CD4-positive, alpha-beta memory T cell (primary cell): ENCODE measurements at regions not wholly inside any gene's neighbourhood (a gene's known extent, or its start where the extent isn't known, plus 50 kb on each side); places are given as distances from the start of the nearest gene placed in this dataset.

ENCODE experiments used
- CTCF ChIA-PET: fragments of 350-600 bp; sonication (Branson Sonifier 250); formaldehyde crosslinking; loops from one replicate; lab custom pipeline; 2021; ENCODE audit warnings: inconsistent platforms; ENCODE audit not compliant: partially characterized antibody; lab: Charles Lee
- POLR2A ChIA-PET: fragments of 350-600 bp; sonication (Branson Sonifier 250); formaldehyde crosslinking; loops from one replicate; lab custom pipeline; 2021; ENCODE audit not compliant: partially characterized antibody; lab: Charles Lee
- DNase-seq, 5 donors: peaks; one replicate each; pipeline versions ENCODE4 v3.0.0 to v3.0.0-alpha.2; 2020 to 2022; ENCODE audit warnings: mixed read lengths in 1 of 5
- H3K27ac ChIP-seq: one replicate; pipeline ENCODE4 v1.7.0; 2013; ENCODE audit warnings: low read depth, low read length
- H3K27me3 ChIP-seq: 2 replicates; pipeline ENCODE4 v1.7.0; 2013; ENCODE audit warnings: mild to moderate bottlenecking, low read length, moderate library complexity; ENCODE audit not compliant: insufficient read depth
- H3K36me3 ChIP-seq: 2 replicates; pipeline ENCODE4 v1.7.0; 2013; ENCODE audit warnings: mild to moderate bottlenecking, low read length, moderate library complexity; ENCODE audit not compliant: insufficient read depth
- H3K4me1 ChIP-seq: 2 replicates; pipeline ENCODE4 v1.7.0; 2013; ENCODE audit warnings: mild to moderate bottlenecking, low read length, moderate library complexity; ENCODE audit not compliant: insufficient read depth
- H3K4me3 ChIP-seq, 2 donors: one replicate each; pipeline ENCODE4 v1.7.0; 2013; ENCODE audit warnings: low read length in 2 of 2, mild to moderate bottlenecking in 1 of 2
- H3K9me3 ChIP-seq, 2 donors: one replicate each; pipeline ENCODE4 v1.7.0; 2013; ENCODE audit warnings: low read length in 2 of 2, control low read depth in 1 of 2; ENCODE audit not compliant: control insufficient read depth in 1 of 2
- H3K27ac Mint-ChIP-seq, 7 donors: one replicate each; pipeline ENCODE4 v1.8.0; 2020 to 2021; ENCODE audit warnings: mixed read lengths in 7 of 7, mild to moderate bottlenecking in 6 of 7, inconsistent platforms in 3 of 7, moderate library complexity in 3 of 7
- H3K27me3 Mint-ChIP-seq, 2 donors: one replicate each; pipeline ENCODE4 v1.8.0; 2020 to 2021; ENCODE audit warnings: mixed read lengths in 2 of 2
- H3K36me3 Mint-ChIP-seq, 2 donors: one replicate each; pipeline ENCODE4 v1.8.0; 2020 to 2021; ENCODE audit warnings: mixed read lengths in 2 of 2, inconsistent platforms in 1 of 2, mild to moderate bottlenecking in 1 of 2
- H3K4me1 Mint-ChIP-seq, 4 donors: one replicate each; pipeline ENCODE4 v1.8.0; 2020 to 2021; ENCODE audit warnings: mixed read lengths in 4 of 4, mild to moderate bottlenecking in 1 of 4
- H3K4me3 Mint-ChIP-seq, 8 donors: one replicate each; pipeline ENCODE4 v1.8.0; 2020 to 2021; ENCODE audit warnings: mixed read lengths in 8 of 8, mild to moderate bottlenecking in 7 of 8, moderate library complexity in 6 of 8, inconsistent platforms in 3 of 8
- H3K9me3 Mint-ChIP-seq, 8 donors: one replicate each; pipeline ENCODE4 v1.8.0; 2020 to 2021; ENCODE audit warnings: mixed read lengths in 8 of 8, mild to moderate bottlenecking in 5 of 8, inconsistent platforms in 3 of 8, moderate library complexity in 1 of 8
- intact Hi-C: fragments of 100-400 bp; cut with micrococcal nuclease; formaldehyde crosslinking; loops from one replicate; pipeline ENCODE4 v1.15.1; 2023

DNA sequence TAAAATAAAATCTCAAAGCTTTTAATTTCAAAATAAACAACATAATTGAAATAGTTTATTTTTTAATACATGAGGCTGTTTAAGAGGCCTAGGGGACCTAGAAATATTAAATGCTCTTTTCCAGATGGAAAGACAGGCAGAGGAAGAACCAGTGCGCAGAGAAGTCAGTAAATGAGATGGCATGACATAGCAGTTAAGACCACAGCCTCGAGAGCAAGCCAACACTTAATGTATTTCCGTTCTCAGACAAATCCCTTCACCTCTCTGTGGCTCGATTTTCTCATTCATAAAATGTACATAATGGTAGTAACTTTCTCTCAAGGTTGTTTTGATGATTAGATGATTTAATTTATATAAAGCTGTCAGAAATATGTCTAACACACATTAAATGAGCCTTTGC lies 405.1 kb upstream of the CWC22 start:
- H3K4me1 Mint-ChIP-seq, result no peaks in the 10 kb centered on the region
- DNase-seq, result no peak
- H3K36me3 ChIP-seq, result no peaks in the 10 kb centered on the region
- no peaks in the 10 kb centered on the region for H3K4me1 ChIP-seq
- intact Hi-C loops, result no loop called here
- H3K27me3 Mint-ChIP-seq, result no peaks in the 10 kb centered on the region
- H3K36me3 Mint-ChIP-seq, result no peaks in the 10 kb centered on the region
- peaks cover 0 to 2% (median 0%) of the 10 kb centered on the region in 8 donors for H3K9me3 Mint-ChIP-seq
- ChIA-PET CTCF (no interaction called here), POLR2A (no interaction called here)
- H3K9me3 ChIP-seq, result no peaks in the 10 kb centered on the region
- H3K27ac ChIP-seq, result no peak overlapping the region
- H3K4me3 Mint-ChIP-seq, result no peak overlapping the region
- H3K27ac Mint-ChIP-seq, result no peak overlapping the region
- H3K4me3 ChIP-seq, result no peak overlapping the region
- no peaks in the 10 kb centered on the region for H3K27me3 ChIP-seq

DNA sequence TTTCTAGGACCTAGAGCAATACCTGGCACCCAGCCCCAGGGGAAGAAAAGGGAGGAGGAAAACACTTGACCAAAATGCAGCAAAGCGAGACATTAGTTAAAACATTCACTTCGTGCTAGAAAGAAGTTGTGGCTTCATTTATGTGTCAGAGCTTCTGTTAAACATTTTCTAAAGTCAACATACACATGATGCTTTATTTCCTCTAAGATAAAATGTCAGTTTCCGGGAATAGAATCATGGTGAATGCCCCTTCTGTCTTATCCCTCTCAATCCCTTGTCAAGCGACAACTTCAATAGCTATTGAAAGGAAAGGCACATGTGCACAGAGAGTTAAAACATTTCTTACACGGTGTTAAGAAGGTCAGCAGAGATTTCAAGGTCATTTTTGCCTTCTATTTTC lies 404.6 kb upstream of the CWC22 start:
- Mint-ChIP-seq H3K27me3 (no peaks in the 10 kb centered on the region), H3K9me3 (peaks cover 0 to 2% (median 0%) of the 10 kb centered on the region in 8 donors), H3K27ac (no peak overlapping the region), H3K4me1 (no peaks in the 10 kb centered on the region), H3K4me3 (no peak overlapping the region), H3K36me3 (no peaks in the 10 kb centered on the region)
- no peaks in the 10 kb centered on the region for H3K36me3 ChIP-seq
- H3K27ac ChIP-seq, result no peak overlapping the region
- H3K27me3 ChIP-seq, result no peaks in the 10 kb centered on the region
- intact Hi-C loops, result no loop called here
- H3K9me3 ChIP-seq, result no peaks in the 10 kb centered on the region
- H3K4me3 ChIP-seq, result no peak overlapping the region
- ChIA-PET CTCF (no interaction called here), POLR2A (no interaction called here)
- H3K4me1 ChIP-seq, result no peaks in the 10 kb centered on the region
- no peak for DNase-seq

DNA sequence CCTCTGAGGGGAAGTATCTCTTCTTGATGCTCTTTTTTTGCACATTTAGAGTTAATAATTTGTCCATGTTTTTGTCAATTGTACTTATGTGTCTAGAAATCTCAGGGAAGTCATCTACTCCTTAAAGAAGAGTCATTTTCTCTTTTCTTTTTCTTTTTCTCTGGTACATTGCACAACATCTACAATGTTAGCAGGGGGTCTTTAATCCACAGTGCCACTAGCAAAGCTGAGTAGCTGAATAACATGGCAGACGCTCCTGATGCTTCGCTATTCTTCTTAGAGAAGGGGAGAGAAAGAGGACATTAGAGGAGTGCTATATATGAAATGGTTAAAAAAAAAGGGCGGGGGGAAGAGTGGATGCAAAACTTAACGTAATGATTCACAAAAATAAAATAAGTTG lies 399.6 kb upstream of the CWC22 start:
- Histone ChIP-seq H3K36me3 (no peaks in the 10 kb centered on the region), H3K27ac (no peak overlapping the region), H3K4me1 (no peaks in the 10 kb centered on the region), H3K4me3 (no peak overlapping the region), H3K9me3 (no peaks in the 10 kb centered on the region), H3K27me3 (no peaks in the 10 kb centered on the region)
- ChIA-PET CTCF (no interaction called here), POLR2A (no interaction called here)
- H3K36me3 Mint-ChIP-seq, result no peaks in the 10 kb centered on the region
- DNase-seq, result no peak
- H3K27me3 Mint-ChIP-seq, result no peaks in the 10 kb centered on the region
- intact Hi-C loops, result no loop called here
- H3K9me3 Mint-ChIP-seq, result peaks cover 0 to 2% (median 0%) of the 10 kb centered on the region in 8 donors
- H3K4me1 Mint-ChIP-seq, result no peaks in the 10 kb centered on the region
- no peak overlapping the region for H3K27ac Mint-ChIP-seq
- H3K4me3 Mint-ChIP-seq, result no peak overlapping the region

DNA sequence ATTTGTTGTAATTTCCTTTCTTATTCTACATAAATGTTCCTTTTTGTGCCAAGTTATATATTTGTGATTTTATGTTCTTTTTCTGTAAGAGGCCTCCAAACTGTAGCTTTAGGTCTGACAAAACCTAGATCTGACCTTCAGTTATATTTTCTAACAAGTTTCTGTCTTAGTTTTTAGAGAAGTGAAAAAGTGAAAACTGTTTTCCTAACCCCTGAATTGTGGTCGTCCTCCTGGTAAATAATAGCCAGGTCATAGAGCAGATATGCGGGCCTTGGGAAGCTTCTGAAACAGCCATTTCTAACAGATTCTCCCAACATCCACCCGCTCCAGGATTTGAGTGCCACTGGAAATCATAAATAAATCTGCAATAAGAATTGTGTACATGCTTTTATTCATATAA lies 398.4 kb upstream of the CWC22 start:
- ChIA-PET POLR2A (no interaction called here), CTCF (no interaction called here)
- H3K36me3 Mint-ChIP-seq, result no peaks in the 10 kb centered on the region
- DNase-seq, result no peak
- no peak overlapping the region for H3K4me3 ChIP-seq
- no peak overlapping the region for H3K27ac ChIP-seq
- intact Hi-C loops, result no loop called here
- no peaks in the 10 kb centered on the region for H3K4me1 Mint-ChIP-seq
- no peak overlapping the region for H3K27ac Mint-ChIP-seq
- no peaks in the 10 kb centered on the region for H3K27me3 Mint-ChIP-seq
- H3K27me3 ChIP-seq, result no peaks in the 10 kb centered on the region
- no peak overlapping the region for H3K4me3 Mint-ChIP-seq
- H3K9me3 ChIP-seq, result no peaks in the 10 kb centered on the region
- H3K4me1 ChIP-seq, result no peaks in the 10 kb centered on the region
- peaks cover 0 to 2% (median 0%) of the 10 kb centered on the region in 8 donors for H3K9me3 Mint-ChIP-seq
- H3K36me3 ChIP-seq, result no peaks in the 10 kb centered on the region

DNA sequence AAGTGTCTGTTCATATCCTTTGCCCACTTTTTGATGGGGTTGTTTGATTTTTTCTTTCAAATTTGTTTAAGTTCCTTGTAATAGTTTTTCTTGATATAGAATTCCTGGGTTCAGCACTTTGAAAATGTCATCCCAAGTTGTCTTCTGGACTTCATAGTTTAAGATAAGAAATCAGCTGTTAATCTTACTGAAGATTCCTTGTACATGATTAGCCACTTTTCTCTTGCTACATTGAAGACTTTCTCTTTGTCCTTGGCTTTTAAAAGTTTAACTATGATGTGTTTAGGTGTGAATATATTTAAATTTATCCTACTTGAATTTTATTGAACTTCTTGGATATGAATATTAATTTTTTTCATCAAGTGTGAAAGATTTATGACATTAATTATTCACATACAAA lies 387.2 kb upstream of the CWC22 start:
- Mint-ChIP-seq H3K36me3 (no peaks in the 10 kb centered on the region), H3K4me3 (no peak overlapping the region), H3K4me1 (no peaks in the 10 kb centered on the region), H3K27me3 (peaks cover 0 to 1% of the 10 kb centered on the region in 2 donors), H3K27ac (no peak overlapping the region), H3K9me3 (peaks cover 6 to 28% (median 10%) of the 10 kb centered on the region in 8 donors)
- H3K4me3 ChIP-seq, result no peak overlapping the region
- CTCF ChIA-PET, result no interaction called here
- no peaks in the 10 kb centered on the region for H3K36me3 ChIP-seq
- H3K27ac ChIP-seq, result no peak overlapping the region
- intact Hi-C loops, result no loop called here
- no peaks in the 10 kb centered on the region for H3K27me3 ChIP-seq
- H3K4me1 ChIP-seq, result no peaks in the 10 kb centered on the region
- POLR2A ChIA-PET, result no interaction called here
- H3K9me3 ChIP-seq, result no peaks in the 10 kb centered on the region
- DNase-seq, result no peak

DNA sequence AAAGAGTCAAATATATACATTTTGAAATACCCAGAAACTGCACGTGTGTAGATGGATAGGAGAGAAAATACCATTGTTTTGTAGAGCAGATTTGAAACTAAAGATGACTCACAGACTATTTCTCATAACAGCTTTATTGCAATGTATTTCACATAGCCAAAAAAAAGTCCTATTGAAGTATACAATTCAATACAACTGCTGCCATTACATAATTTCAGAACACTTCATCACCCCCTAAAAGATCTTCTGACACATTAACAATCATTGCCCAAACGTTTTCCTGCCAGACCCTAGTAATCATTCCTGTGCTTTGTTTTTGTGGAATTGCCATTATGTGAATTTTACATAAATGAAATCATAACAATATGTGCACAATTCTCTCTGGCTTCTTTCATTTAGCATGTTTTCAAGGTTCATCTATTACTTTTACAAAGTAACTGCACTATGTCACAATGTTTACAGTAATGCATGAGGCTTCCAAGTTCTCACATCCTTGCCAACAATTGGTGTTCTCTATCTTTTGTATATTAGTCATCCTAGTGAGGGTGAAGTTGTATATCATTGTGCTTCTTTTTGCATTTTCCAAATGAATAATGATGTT lies 378.6 kb upstream of the CWC22 start:
- H3K9me3 Mint-ChIP-seq, result peaks cover 0 to 11% (median 3%) of the 10 kb centered on the region in 8 donors
- no peak overlapping the region for H3K4me3 ChIP-seq
- no peak overlapping the region for H3K27ac ChIP-seq
- H3K4me1 Mint-ChIP-seq, result no peaks in the 10 kb centered on the region
- DNase-seq, result no peak
- H3K27me3 ChIP-seq, result no peaks in the 10 kb centered on the region
- H3K36me3 Mint-ChIP-seq, result no peaks in the 10 kb centered on the region
- H3K4me1 ChIP-seq, result no peaks in the 10 kb centered on the region
- no peaks in the 10 kb centered on the region for H3K36me3 ChIP-seq
- CTCF ChIA-PET, result no interaction called here
- POLR2A ChIA-PET, result no interaction called here
- no peak overlapping the region for H3K4me3 Mint-ChIP-seq
- no peaks in the 10 kb centered on the region for H3K27me3 Mint-ChIP-seq
- no peak overlapping the region for H3K27ac Mint-ChIP-seq
- intact Hi-C loops, result no loop called here
- no peaks in the 10 kb centered on the region for H3K9me3 ChIP-seq

DNA sequence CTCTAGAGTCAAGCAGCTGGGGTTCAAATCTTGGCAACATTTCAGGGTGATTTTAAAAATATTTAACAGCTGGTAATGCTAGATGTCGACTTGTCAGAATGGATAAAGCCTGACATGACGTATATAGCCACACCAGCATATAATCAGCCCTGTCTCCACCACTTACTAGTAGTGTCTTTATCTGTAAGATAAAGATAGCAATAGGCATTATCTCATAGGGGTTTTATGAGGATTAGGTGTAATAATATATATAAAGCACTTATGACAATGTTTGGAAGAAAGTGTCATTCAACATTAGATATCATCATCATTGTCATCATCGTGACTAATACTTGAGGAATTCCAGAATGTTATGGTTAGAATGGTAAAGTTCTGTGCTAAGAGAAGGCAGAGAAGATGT lies 369.0 kb upstream of the CWC22 start:
- Mint-ChIP-seq H3K9me3 (peaks cover 0 to 2% (median 0%) of the 10 kb centered on the region in 8 donors), H3K27me3 (no peaks in the 10 kb centered on the region), H3K36me3 (no peaks in the 10 kb centered on the region), H3K27ac (no peak overlapping the region), H3K4me3 (no peak overlapping the region), H3K4me1 (no peaks in the 10 kb centered on the region)
- no peaks in the 10 kb centered on the region for H3K9me3 ChIP-seq
- H3K36me3 ChIP-seq, result no peaks in the 10 kb centered on the region
- ChIA-PET POLR2A (no interaction called here), CTCF (no interaction called here)
- H3K27me3 ChIP-seq, result no peaks in the 10 kb centered on the region
- H3K27ac ChIP-seq, result no peak overlapping the region
- DNase-seq, result no peak
- intact Hi-C loops, result no loop called here
- no peaks in the 10 kb centered on the region for H3K4me1 ChIP-seq
- H3K4me3 ChIP-seq, result no peak overlapping the region
